ENCODE measurements at regions not wholly inside any gene's neighbourhood (a gene's known extent, or its start where the extent isn't known, plus 50 kb on each side); places are given as distances from the start of the nearest gene placed in this dataset.

- peaks cover 22% of the 10 kb centered on the region for H3K9me3 ChIP-seq (ENCODE audit: insufficient read depth, low read length)
- H3K9ac ChIP-seq (ENCODE audit: insufficient read length, low read depth): no peak overlapping the region
- no peaks in the 10 kb centered on the region for H3K36me3 ChIP-seq (ENCODE audit: insufficient read depth, insufficient read length, low read length)
- H3K4me3 ChIP-seq (ENCODE audit: insufficient read length, low read depth): no peak overlapping the region
- no peak for DNase-seq (ENCODE audit: low read depth, low spot score)
- no peaks in the 10 kb centered on the region for H3K4me1 ChIP-seq (ENCODE audit: insufficient read depth, insufficient read length)
- no peaks in the 10 kb centered on the region for H3K27me3 ChIP-seq (ENCODE audit: insufficient read depth, insufficient read length)
- no peak for TF ChIP-seq ZNF274 (IDR thresholded peaks at IDR 0.05; ENCODE audit: low read depth, low read length)
- TF ChIP-seq YY1 (IDR thresholded peaks at IDR 0.05; ENCODE audit: insufficient read depth, insufficient read length): no peak
- TF ChIP-seq SUZ12 (IDR thresholded peaks at IDR 0.05; ENCODE audit: extremely low read depth, insufficient read depth, insufficient read length): no peak
Observed at GRCh38 chr14:71264260-71264659, 357.0 kb downstream of the PCNX1 start.

- TF ChIP-seq ZNF274 (IDR thresholded peaks at IDR 0.05; ENCODE audit: low read depth, low read length): no peak
- no peak for TF ChIP-seq YY1 (IDR thresholded peaks at IDR 0.05; ENCODE audit: insufficient read depth, insufficient read length)
- TF ChIP-seq SUZ12 (IDR thresholded peaks at IDR 0.05; ENCODE audit: extremely low read depth, insufficient read depth, insufficient read length): no peak
- no peak for DNase-seq (ENCODE audit: low read depth, low spot score)
- Histone ChIP-seq H3K9me3 (ENCODE audit: insufficient read depth, low read length) (peaks cover 16% of the 10 kb centered on the region; the same call in 1 of the 2 replicates), H3K36me3 (ENCODE audit: insufficient read depth, insufficient read length, low read length) (no peaks in the 10 kb centered on the region), H3K9ac (ENCODE audit: insufficient read length, low read depth) (no peak overlapping the region), H3K27me3 (ENCODE audit: insufficient read depth, insufficient read length) (no peaks in the 10 kb centered on the region), H3K4me3 (ENCODE audit: insufficient read length, low read depth) (no peak overlapping the region), H3K4me1 (ENCODE audit: insufficient read depth, insufficient read length) (no peaks in the 10 kb centered on the region)
Observed at GRCh38 chr14:71267007-71267513, 359.8 kb downstream of the PCNX1 start.

GRCh38 chr14:71267691-71268090 is 360.4 kb downstream of the PCNX1 start:
- H3K4me3 ChIP-seq (ENCODE audit: insufficient read length, low read depth): no peak overlapping the region
- H3K9ac ChIP-seq (ENCODE audit: insufficient read length, low read depth): no peak overlapping the region
- DNase-seq (ENCODE audit: low read depth, low spot score): no peak
- TF ChIP-seq YY1 (IDR thresholded peaks at IDR 0.05; ENCODE audit: insufficient read depth, insufficient read length) (no peak), ZNF274 (IDR thresholded peaks at IDR 0.05; ENCODE audit: low read depth, low read length) (no peak), SUZ12 (IDR thresholded peaks at IDR 0.05; ENCODE audit: extremely low read depth, insufficient read depth, insufficient read length) (no peak)
- no peaks in the 10 kb centered on the region for H3K27me3 ChIP-seq (ENCODE audit: insufficient read depth, insufficient read length)
- H3K9me3 ChIP-seq (ENCODE audit: insufficient read depth, low read length): peaks cover 16% of the 10 kb centered on the region; the same call in 1 of the 2 replicates
- no peaks in the 10 kb centered on the region for H3K36me3 ChIP-seq (ENCODE audit: insufficient read depth, insufficient read length, low read length)
- no peaks in the 10 kb centered on the region for H3K4me1 ChIP-seq (ENCODE audit: insufficient read depth, insufficient read length)

- no peaks in the 10 kb centered on the region for H3K36me3 ChIP-seq (ENCODE audit: insufficient read depth, insufficient read length, low read length)
- DNase-seq (ENCODE audit: low read depth, low spot score): no peak
Observed at GRCh38 chr14:71270111-71270510, 362.9 kb downstream of the PCNX1 start.

GRCh38 chr14:71271166-71271945 is 364.1 kb downstream of the PCNX1 start:
- H3K9ac ChIP-seq (ENCODE audit: insufficient read length, low read depth): no peak overlapping the region
- peaks cover 16% of the 10 kb centered on the region; the same call in 1 of the 2 replicates for H3K9me3 ChIP-seq (ENCODE audit: insufficient read depth, low read length)
- H3K27me3 ChIP-seq (ENCODE audit: insufficient read depth, insufficient read length): no peaks in the 10 kb centered on the region
- H3K4me3 ChIP-seq (ENCODE audit: insufficient read length, low read depth): no peak overlapping the region
- no peak for DNase-seq (ENCODE audit: low read depth, low spot score)
- no peaks in the 10 kb centered on the region for H3K4me1 ChIP-seq (ENCODE audit: insufficient read depth, insufficient read length)
- no peaks in the 10 kb centered on the region for H3K36me3 ChIP-seq (ENCODE audit: insufficient read depth, insufficient read length, low read length)
- TF ChIP-seq SUZ12 (IDR thresholded peaks at IDR 0.05; ENCODE audit: extremely low read depth, insufficient read depth, insufficient read length): no peak
- TF ChIP-seq YY1 (IDR thresholded peaks at IDR 0.05; ENCODE audit: insufficient read depth, insufficient read length): no peak
- TF ChIP-seq ZNF274 (IDR thresholded peaks at IDR 0.05; ENCODE audit: low read depth, low read length): no peak

More at GRCh38 chr14:71270111-71270510, 362.9 kb downstream of the PCNX1 start:
- Histone ChIP-seq H3K4me3 (ENCODE audit: insufficient read length, low read depth) (no peak overlapping the region), H3K9ac (ENCODE audit: insufficient read length, low read depth) (no peak overlapping the region), H3K27me3 (ENCODE audit: insufficient read depth, insufficient read length) (no peaks in the 10 kb centered on the region), H3K9me3 (ENCODE audit: insufficient read depth, low read length) (peaks cover 16% of the 10 kb centered on the region; the same call in 1 of the 2 replicates), H3K4me1 (ENCODE audit: insufficient read depth, insufficient read length) (no peaks in the 10 kb centered on the region)
- TF ChIP-seq SUZ12 (IDR thresholded peaks at IDR 0.05; ENCODE audit: extremely low read depth, insufficient read depth, insufficient read length): no peak
- no peak for TF ChIP-seq ZNF274 (IDR thresholded peaks at IDR 0.05; ENCODE audit: low read depth, low read length)
- TF ChIP-seq YY1 (IDR thresholded peaks at IDR 0.05; ENCODE audit: insufficient read depth, insufficient read length): no peak

GRCh38 chr14:71273366-71273765 is 366.1 kb downstream of the PCNX1 start:
- Histone ChIP-seq H3K9ac (ENCODE audit: insufficient read length, low read depth) (no peak overlapping the region), H3K36me3 (ENCODE audit: insufficient read depth, insufficient read length, low read length) (no peaks in the 10 kb centered on the region), H3K4me3 (ENCODE audit: insufficient read length, low read depth) (no peak overlapping the region), H3K4me1 (ENCODE audit: insufficient read depth, insufficient read length) (no peaks in the 10 kb centered on the region), H3K9me3 (ENCODE audit: insufficient read depth, low read length) (peaks cover 14% of the 10 kb centered on the region; the same call in 1 of the 2 replicates), H3K27me3 (ENCODE audit: insufficient read depth, insufficient read length) (no peaks in the 10 kb centered on the region)
- TF ChIP-seq YY1 (IDR thresholded peaks at IDR 0.05; ENCODE audit: insufficient read depth, insufficient read length) (no peak), SUZ12 (IDR thresholded peaks at IDR 0.05; ENCODE audit: extremely low read depth, insufficient read depth, insufficient read length) (no peak), ZNF274 (IDR thresholded peaks at IDR 0.05; ENCODE audit: low read depth, low read length) (no peak)
- no peak for DNase-seq (ENCODE audit: low read depth, low spot score)

- peaks cover 10% of the 10 kb centered on the region for H3K9me3 ChIP-seq (ENCODE audit: insufficient read depth, low read length)
- no peak for DNase-seq (ENCODE audit: low read depth, low spot score)
- no peaks in the 10 kb centered on the region for H3K4me1 ChIP-seq (ENCODE audit: insufficient read depth, insufficient read length)
- H3K4me3 ChIP-seq (ENCODE audit: insufficient read length, low read depth): no peak overlapping the region
- H3K27me3 ChIP-seq (ENCODE audit: insufficient read depth, insufficient read length): no peaks in the 10 kb centered on the region
- no peak overlapping the region for H3K9ac ChIP-seq (ENCODE audit: insufficient read length, low read depth)
- no peaks in the 10 kb centered on the region for H3K36me3 ChIP-seq (ENCODE audit: insufficient read depth, insufficient read length, low read length)
- TF ChIP-seq YY1 (IDR thresholded peaks at IDR 0.05; ENCODE audit: insufficient read depth, insufficient read length) (no peak), SUZ12 (IDR thresholded peaks at IDR 0.05; ENCODE audit: extremely low read depth, insufficient read depth, insufficient read length) (no peak), ZNF274 (IDR thresholded peaks at IDR 0.05; ENCODE audit: low read depth, low read length) (no peak)
Observed at GRCh38 chr14:71284048-71284447, 376.8 kb downstream of the PCNX1 start.
